C1 segment of cervical spinal cord (tissue), 14 donors: ENCODE measurements at regions not wholly inside any gene's neighbourhood (a gene's known extent, or its start where the extent isn't known, plus 50 kb on each side); places are given as distances from the start of the nearest gene placed in this dataset.

ENCODE experiments used
- DNase-seq, 14 donors: peaks; one replicate each; lab custom pipeline; 2025; lab: John Stamatoyannopoulos, UW

DNA sequence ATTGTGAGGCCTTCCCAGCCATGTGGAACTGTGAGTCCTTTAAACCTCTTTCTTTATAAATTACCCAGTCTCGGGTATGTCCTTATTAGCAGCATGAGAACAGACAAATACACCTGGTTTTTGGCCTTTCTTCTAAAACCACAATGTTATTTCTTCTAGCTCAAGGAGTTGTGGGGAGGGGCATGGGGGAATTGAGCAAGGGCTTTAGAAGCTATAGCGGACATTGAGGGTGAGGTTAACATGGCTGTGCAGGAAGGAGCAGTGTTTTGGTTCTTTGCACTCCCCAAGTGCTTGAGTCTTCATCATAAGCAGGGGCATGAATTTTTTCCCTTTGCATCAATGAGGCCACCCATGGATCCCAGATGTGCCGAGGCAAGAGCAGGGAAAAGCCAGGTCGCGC, 86.8 kb downstream of the SPRING1 start:
- no peak for DNase-seq

DNA sequence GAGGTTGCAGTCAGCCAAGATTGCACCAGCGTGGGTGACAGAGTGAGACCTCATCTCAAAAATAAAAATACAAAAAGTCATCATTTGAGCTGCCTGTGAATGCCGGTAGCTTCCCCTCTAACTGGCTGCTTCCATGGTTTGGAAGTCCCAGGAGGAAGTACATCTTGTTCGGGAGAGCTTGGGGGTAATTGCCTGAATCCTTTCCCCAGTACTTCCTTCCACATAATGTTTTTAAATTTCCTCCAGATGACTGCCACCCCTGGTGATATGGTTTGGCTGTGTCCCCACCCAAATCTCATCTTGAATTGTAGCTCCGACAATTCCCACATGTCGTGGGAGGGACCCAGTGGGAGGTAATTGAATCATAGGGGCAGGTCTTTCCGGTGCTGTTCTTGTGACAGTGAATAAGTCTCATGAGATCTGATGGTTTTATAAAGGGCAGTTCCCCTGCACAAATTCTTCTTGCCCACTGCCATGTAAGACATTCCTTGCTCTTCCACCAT, 87.2 kb downstream of the SPRING1 start:
- no peak for DNase-seq

- no peak for DNase-seq
Measured at GRCh38 chr12:116650062-116650461, 87.8 kb downstream of the SPRING1 start.

DNA sequence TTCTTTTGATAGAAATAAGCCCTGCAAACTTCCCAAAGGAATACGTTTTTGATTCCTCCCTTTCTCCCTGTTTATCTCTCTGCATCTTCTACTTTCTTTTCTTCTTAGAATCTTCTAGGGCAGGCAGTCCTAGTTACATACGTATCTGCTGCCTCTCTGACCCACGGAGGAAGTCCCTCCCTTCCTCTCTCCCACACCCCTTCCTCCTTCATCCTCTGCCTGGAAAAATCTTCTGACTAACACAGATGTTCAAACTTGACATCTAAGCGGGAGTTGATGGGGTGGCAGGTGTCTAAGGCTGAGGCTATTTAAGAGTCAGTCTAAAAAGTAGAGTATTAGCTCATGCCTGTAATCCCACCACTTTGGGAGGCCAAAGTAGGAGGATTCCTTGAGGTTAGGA, 88.6 kb downstream of the MAP1LC3B2 start:
- no peak for DNase-seq

DNA sequence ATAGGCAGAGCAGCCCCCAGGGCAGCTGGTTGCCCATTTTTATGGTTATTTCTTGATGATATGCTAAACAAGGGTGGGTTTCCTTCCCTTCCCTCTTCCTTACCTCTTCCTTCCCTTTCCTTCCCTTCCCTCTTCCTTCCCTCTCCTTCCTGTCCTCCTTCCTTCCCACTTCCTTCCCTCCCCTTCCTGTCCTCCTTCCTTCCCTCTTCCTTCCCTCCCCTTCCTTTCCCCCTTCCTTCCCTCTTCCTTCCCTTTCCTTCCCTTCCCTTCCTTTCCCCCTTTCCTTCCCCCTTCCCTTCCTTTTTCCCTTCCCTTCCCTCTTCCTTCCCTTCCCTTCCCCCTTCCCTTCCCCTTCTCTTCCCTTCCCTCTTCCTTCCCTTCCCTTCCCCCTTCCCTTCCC, 87.7 kb downstream of the MAP1LC3B2 start:
- no peak for DNase-seq

- DNase-seq: no peak
Measured at GRCh38 chr12:116644806-116645205, 85.6 kb downstream of the MAP1LC3B2 start.

GRCh38 chr12:116642683-116643082, 83.5 kb downstream of the MAP1LC3B2 start:
- DNase-seq: no peak

GRCh38 chr12:116642106-116642505, 82.9 kb downstream of the MAP1LC3B2 start:
- DNase-seq: no peak

- DNase-seq: no peak
Measured at GRCh38 chr12:116640281-116640680, 81.1 kb downstream of the MAP1LC3B2 start.

DNA sequence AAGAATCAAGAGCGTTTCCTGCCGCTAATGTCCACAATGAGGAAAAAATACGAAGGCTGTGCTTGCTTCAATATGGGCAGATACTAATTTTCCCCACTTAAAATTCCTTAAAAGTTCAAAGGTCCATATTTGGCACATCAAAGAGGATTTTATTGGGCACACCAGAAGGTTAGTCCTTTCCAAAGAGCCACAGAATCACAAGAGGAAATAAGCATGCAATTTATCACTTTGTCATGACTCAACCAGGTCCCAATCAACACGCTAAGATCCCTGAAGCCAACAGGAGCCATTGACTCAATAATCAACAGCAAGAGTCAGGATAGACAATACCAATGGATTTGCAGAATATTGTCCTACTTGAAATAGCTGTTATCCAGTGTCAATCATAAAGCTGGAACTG, 80.6 kb downstream of the MAP1LC3B2 start:
- no peak for DNase-seq

- DNase-seq: no peak
Measured at GRCh38 chr12:116638376-116638775, 79.2 kb downstream of the MAP1LC3B2 start.

GRCh38 chr12:116637589-116638150, 78.5 kb downstream of the MAP1LC3B2 start:
- no peak for DNase-seq

GRCh38 chr12:116636608-116637519, 77.7 kb downstream of the MAP1LC3B2 start:
- DNase-seq: no peak

GRCh38 chr12:116635487-116635886, 76.3 kb downstream of the MAP1LC3B2 start:
- no peak for DNase-seq

- DNase-seq: no peak
Measured at GRCh38 chr12:116633476-116633875, 74.3 kb downstream of the MAP1LC3B2 start.

DNA sequence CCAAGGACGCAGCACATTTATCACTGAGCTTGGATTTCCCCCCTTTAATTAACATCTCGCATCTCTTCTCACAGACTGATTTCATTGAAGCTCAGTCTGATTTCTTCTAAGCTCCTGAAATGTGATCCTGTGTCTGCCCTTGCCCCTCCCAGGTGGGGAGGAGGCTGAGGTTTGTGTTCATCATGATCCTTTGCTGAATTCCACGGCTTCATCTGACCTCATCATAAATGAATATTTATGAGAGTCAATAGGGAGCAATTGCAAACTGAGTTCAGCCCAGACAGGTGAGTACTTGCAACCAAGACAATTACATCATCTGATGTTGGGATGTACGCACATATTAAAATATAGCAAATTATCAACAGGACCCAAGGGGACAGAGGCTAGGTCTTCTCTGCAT, 72.4 kb downstream of the MAP1LC3B2 start:
- no peak for DNase-seq

GRCh38 chr12:116630762-116631161, 71.6 kb downstream of the MAP1LC3B2 start:
- DNase-seq: no peak

- DNase-seq: no peak
Measured at GRCh38 chr12:116629480-116629879, 70.3 kb downstream of the MAP1LC3B2 start.

- no peak for DNase-seq
Measured at GRCh38 chr12:116628989-116629388, 69.8 kb downstream of the MAP1LC3B2 start.

- DNase-seq: no peak
Measured at GRCh38 chr12:116628450-116628793, 69.2 kb downstream of the MAP1LC3B2 start.
